ENCODE measurements at regions not wholly inside any gene's neighbourhood (a gene's known extent, or its start where the extent isn't known, plus 50 kb on each side); places are given as distances from the start of the nearest gene placed in this dataset.

- WGBS, 2 experiments (ENCODE audit: extremely low coverage in 1 of 2, insufficient coverage in 1 of 2, insufficient read length in 1 of 2, insufficient replicate concordance in 2 of 2, low coverage in 1 of 2, low lambda C conversion rate in 2 of 2, missing lambda C conversion rate in 1 of 2), result 86% methylated on average over 6 of the region's 6 CpGs; no CpG with 5 or more reads in 1 of the 2 experiments
- H2BK120ac ChIP-seq (replicated peaks; ENCODE audit: low read depth, low read length), result no peak overlapping the region
- no peak overlapping the region for H4K5ac ChIP-seq (ENCODE audit: insufficient read length, low read depth, low read length)
- no peak for DNase-seq (ENCODE audit: low read depth in 1 of 2, low spot score in 2 of 2)
- H2BK20ac ChIP-seq (ENCODE audit: low read length), result no peak overlapping the region
- H3K9ac ChIP-seq (replicated peaks in 1 of 4; ENCODE audit: extremely low read depth in 1 of 4, low read depth in 3 of 4, low read length in 3 of 4), result no peak overlapping the region
- no peaks in the 10 kb centered on the region for H3K27me3 ChIP-seq (replicated peaks in 1 of 4; ENCODE audit: control insufficient read depth in 3 of 4, extremely low read depth in 1 of 4, insufficient read depth in 3 of 4, low read length in 3 of 4)
- H3K23ac ChIP-seq (ENCODE audit: insufficient read length), result no peak overlapping the region
- FAIRE-seq, result no peak
- H3K79me2 ChIP-seq (ENCODE audit: control insufficient read depth in 1 of 2, insufficient read depth in 2 of 2, low read length in 2 of 2), result no peaks in the 10 kb centered on the region
- H3K27ac ChIP-seq (ENCODE audit: low read depth, low read length), result no peak overlapping the region
- no peak overlapping the region for H3K4me2 ChIP-seq (ENCODE audit: insufficient read depth in 1 of 2, low read depth in 2 of 2, low read length in 2 of 2)
- H2AK5ac ChIP-seq (ENCODE audit: low read depth, low read length), result no peak overlapping the region; the same call in 1 of the 2 replicates
- no peak overlapping the region for H2BK12ac ChIP-seq (ENCODE audit: low read depth, low read length)
- no peak overlapping the region for H3K56ac ChIP-seq (replicated peaks; ENCODE audit: insufficient read length, low read depth, low read length)
- H2BK15ac ChIP-seq (ENCODE audit: low read length), result no peak overlapping the region
- no peak overlapping the region for H3K4me3 ChIP-seq (ENCODE audit: extremely low read depth in 1 of 4, insufficient read depth in 2 of 4, low read depth in 3 of 4, low read length in 4 of 4)
- H4K20me1 ChIP-seq (replicated peaks in 1 of 2; ENCODE audit: control insufficient read depth in 1 of 2, insufficient read depth in 2 of 2, low read length in 2 of 2), result no peaks in the 10 kb centered on the region
- no peaks in the 10 kb centered on the region for H3K9me3 ChIP-seq (ENCODE audit: insufficient read depth in 2 of 2, low read depth in 1 of 2, low read length in 1 of 2)
- no peak overlapping the region for H4K8ac ChIP-seq (ENCODE audit: extremely low read depth, insufficient read depth, low read length)
- H3K79me1 ChIP-seq (ENCODE audit: low read depth, low read length), result no peaks in the 10 kb centered on the region
- ChIA-PET CTCF (ENCODE audit: partially characterized antibody) (interaction anchor here (0.6 to 3.3 kb wide), 5 partner anchors 10 to 128 kb away, joined by 3 to 11 read pairs (median 3); no protein-coding TSS in a partner anchor), POLR2A (ENCODE audit: partially characterized antibody) (no interaction called here)
- H3K4ac ChIP-seq (replicated peaks; ENCODE audit: insufficient read length, low read depth, low read length), result peak overlapping the region; percentile 25
- no peak overlapping the region for H3K14ac ChIP-seq (ENCODE audit: insufficient read length)
- no peaks in the 10 kb centered on the region; the same call in 1 of the 2 replicates for H3K23me2 ChIP-seq (ENCODE audit: low read depth, low read length)
- no peak overlapping the region for H2BK5ac ChIP-seq (ENCODE audit: low read depth, low read length)
- peaks cover 0 to 5% (median 1%) of the 10 kb centered on the region in 4 experiments; a peak in 3 of 7 replicates for H3K4me1 ChIP-seq (replicated peaks in 1 of 4; ENCODE audit: control insufficient read depth in 3 of 4, insufficient read depth in 4 of 4, low read length in 3 of 4)
- H3K18ac ChIP-seq (ENCODE audit: extremely low read depth, low read length), result no peak overlapping the region
- H2AFZ ChIP-seq (ENCODE audit: low read length), result peak overlapping the region; percentile 77; the same call in 1 of the 2 replicates
- no peak overlapping the region for H4K91ac ChIP-seq (replicated peaks; ENCODE audit: insufficient read length, low read length)
- no peaks in the 10 kb centered on the region for H3K36me3 ChIP-seq (ENCODE audit: control insufficient read depth in 2 of 4, insufficient read depth in 4 of 4, low read length in 3 of 4)
- no peak for TF ChIP-seq GTF2F1 (IDR thresholded peaks at IDR 0.05; ENCODE audit: borderline replicate concordance, low read depth, low read length)
- no peak for TF ChIP-seq SP1 (IDR thresholded peaks at IDR 0.05; ENCODE audit: low read depth, low read length)
- no peak for TF ChIP-seq SP2 (IDR thresholded peaks at IDR 0.05; ENCODE audit: low read length)
- TF ChIP-seq RAD21 (IDR thresholded peaks at IDR 0.05 in 1 of 2, conservative IDR thresholded peaks at IDR 0.05 in 1 of 2; ENCODE audit: low read depth in 2 of 2, low read length in 2 of 2), result no peak
- no peak for TF ChIP-seq EP300 (IDR thresholded peaks at IDR 0.05; ENCODE audit: borderline replicate concordance in 1 of 2, low read depth in 2 of 2, low read length in 2 of 2)
- TF ChIP-seq RXRA (IDR thresholded peaks at IDR 0.05; ENCODE audit: insufficient read depth, low read depth, low read length), result no peak
- TF ChIP-seq BRCA1 (IDR thresholded peaks at IDR 0.05; ENCODE audit: low read depth, low read length), result no peak
- no peak for TF ChIP-seq RNF2 (IDR thresholded peaks at IDR 0.05; ENCODE audit: borderline replicate concordance, low read depth, low read length, missing control alignments, poor library complexity, severe bottlenecking)
- TF ChIP-seq ATF3 (IDR thresholded peaks at IDR 0.05; ENCODE audit: insufficient read depth, low read depth, low read length), result no peak
- no peak for TF ChIP-seq JUN (IDR thresholded peaks at IDR 0.05; ENCODE audit: low read depth, low read length)
- no peak for TF ChIP-seq TCF12 (IDR thresholded peaks at IDR 0.05; ENCODE audit: low read depth, low read length)
- no peak for TF ChIP-seq KDM4A (IDR thresholded peaks at IDR 0.05; ENCODE audit: low read depth, low read length, severe bottlenecking)
- no peak for TF ChIP-seq RBBP5 (IDR thresholded peaks at IDR 0.05; ENCODE audit: borderline replicate concordance, low read depth, low read length)
Measured at GRCh38 chr3:150055332-150055731, 84.6 kb upstream of the PFN2 start.
